NCI-H2107 treated with DMSO at 0.1 percent for 48 hours (cell line): ENCODE measurements at regions not wholly inside any gene's neighbourhood (a gene's known extent, or its start where the extent isn't known, plus 50 kb on each side); places are given as distances from the start of the nearest gene placed in this dataset.

Experiments
- DNase-seq: peaks from one replicate; lab custom pipeline; 2025; ENCODE audit not compliant: unreplicated experiment; lab: John Stamatoyannopoulos, UW

- no peak for DNase-seq
Observed at GRCh38 chr11:18878211-18878610, 61.0 kb downstream of the MRGPRX1 start.

- DNase-seq, result no peak
Observed at GRCh38 chr11:18865951-18866350, 73.3 kb downstream of the MRGPRX1 start.

- no peak for DNase-seq
Observed at GRCh38 chr11:18865261-18865660, 73.7 kb upstream of the PTPN5 start.

- DNase-seq, result peak; percentile 4
Observed at GRCh38 chr11:18853086-18853720, 61.6 kb upstream of the PTPN5 start.

GRCh38 chr11:18849406-18849805, 57.8 kb upstream of the PTPN5 start:
- no peak for DNase-seq

GRCh38 chr11:18844753-18845367, 53.3 kb upstream of the PTPN5 start:
- DNase-seq, result peak; percentile 9
